ENCODE measurements at regions not wholly inside any gene's neighbourhood (a gene's known extent, or its start where the extent isn't known, plus 50 kb on each side); places are given as distances from the start of the nearest gene placed in this dataset.

DNA sequence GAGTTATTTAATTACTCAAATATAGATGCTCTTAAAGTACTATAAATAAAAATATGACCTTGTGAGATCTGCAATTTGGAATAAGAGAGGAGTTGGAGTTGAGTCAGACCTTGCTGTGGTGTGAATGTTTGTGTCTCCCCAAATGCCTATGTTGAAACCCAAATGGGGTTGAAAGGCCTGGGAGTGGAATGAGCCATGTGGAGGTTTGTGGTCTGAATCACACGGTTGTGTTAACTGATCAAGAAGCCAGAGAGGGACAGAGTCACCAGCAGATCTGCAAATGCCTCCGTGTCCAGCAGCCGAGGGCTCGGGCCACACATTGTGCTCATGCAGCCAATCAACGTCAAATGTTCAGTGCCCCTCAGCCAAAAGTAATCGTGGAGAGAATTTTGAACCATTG is 404.4 kb downstream of the ICE1 start:
- in situ Hi-C loops (cut with HindIII; ENCODE audit: low pct_ligation_motif_present, low pct_unique_long_range_greater_than_20kb, low sequenced_read_pairs) = no loop called here

DNA sequence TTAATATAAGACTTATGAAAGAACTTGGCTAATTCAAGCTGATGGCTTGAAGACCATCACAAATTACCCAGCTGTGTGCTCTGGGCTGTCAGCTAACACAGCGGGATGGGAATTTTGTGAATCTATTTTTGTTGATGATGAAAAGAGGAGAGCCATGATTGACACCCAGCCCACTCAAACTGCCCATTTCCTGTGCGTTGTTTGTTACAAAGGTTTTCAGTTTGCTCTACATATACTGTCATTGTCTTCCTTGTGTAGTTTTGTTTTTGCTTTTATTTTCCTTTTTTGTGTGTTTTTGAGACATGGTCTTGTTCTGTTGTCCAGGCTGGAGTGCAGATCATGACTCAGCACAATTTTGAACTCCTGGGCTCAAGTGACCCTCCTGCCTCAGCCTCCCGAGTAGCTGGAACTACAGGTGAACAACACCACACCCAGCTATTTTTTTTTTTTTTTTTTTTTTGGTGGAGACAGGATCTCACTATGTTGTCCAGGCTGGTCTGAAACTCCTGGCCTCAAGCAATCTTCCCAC is 400.3 kb downstream of the ICE1 start:
- in situ Hi-C loops (cut with HindIII; ENCODE audit: low pct_ligation_motif_present, low pct_unique_long_range_greater_than_20kb, low sequenced_read_pairs) = no loop called here
- no peak for DNase-seq

More for the DNA sequence above, 404.4 kb downstream of the ICE1 start:
- DNase-seq = no peak

DNA sequence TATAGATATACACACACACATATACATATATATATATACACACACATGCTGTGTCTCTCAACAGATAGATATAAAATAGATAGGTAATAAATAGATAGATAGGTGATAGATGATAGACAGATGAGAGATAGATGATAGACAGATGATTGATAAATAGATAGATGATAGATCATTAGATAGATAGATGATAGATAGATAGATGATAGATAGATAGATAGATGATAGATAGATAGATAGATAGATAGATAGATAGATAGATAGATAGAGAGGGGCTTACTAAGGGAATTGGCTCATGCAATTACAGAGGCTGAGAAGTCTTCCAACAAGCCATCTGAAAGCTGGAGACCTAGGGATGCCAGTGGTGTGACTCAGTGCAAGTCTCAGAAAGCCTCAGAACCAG is 394.5 kb downstream of the ICE1 start:
- DNase-seq = no peak
- in situ Hi-C loops (cut with HindIII; ENCODE audit: low pct_ligation_motif_present, low pct_unique_long_range_greater_than_20kb, low sequenced_read_pairs) = no loop called here

DNA sequence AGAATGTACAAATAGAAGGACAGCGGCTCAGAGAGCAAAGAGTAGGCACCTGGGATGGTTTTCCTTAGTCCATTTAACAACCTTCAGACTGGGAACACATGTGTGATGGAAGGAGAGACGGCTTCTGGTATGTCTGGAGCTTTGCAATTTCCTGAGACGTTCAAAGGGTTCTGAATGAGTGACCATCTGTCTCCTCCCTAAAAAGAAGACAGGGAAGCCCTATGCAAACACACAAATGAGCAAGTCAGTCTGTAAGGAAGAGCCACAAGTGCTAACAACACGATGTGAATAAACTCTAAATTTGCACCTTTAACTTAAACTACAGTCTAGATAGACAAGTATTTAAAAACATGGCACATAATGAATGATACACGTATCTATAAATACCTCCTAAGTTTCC is 391.0 kb downstream of the ICE1 start:
- DNase-seq = no peak
- in situ Hi-C loops (cut with HindIII; ENCODE audit: low pct_ligation_motif_present, low pct_unique_long_range_greater_than_20kb, low sequenced_read_pairs) = no loop called here

DNA sequence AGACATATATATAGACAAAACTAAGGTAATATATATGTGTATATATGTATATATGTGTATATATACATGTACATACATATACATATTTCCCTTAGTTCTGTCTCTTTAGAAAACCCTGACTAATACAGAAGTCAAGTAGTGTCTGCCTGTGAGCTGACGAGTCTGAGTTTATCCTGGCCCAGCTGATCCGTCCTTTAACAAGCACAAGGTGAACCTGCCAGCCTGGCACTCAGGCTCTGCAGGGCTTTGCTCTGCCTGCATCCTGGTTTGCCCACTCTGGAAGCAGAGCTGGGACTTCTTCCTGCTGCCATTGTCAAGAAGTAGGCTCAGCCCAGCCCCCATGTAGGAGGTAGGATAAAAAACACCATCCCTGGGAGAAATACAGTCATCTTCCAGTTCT is 388.0 kb downstream of the ICE1 start:
- in situ Hi-C loops (cut with HindIII; ENCODE audit: low pct_ligation_motif_present, low pct_unique_long_range_greater_than_20kb, low sequenced_read_pairs) = no loop called here
- DNase-seq = no peak

DNA sequence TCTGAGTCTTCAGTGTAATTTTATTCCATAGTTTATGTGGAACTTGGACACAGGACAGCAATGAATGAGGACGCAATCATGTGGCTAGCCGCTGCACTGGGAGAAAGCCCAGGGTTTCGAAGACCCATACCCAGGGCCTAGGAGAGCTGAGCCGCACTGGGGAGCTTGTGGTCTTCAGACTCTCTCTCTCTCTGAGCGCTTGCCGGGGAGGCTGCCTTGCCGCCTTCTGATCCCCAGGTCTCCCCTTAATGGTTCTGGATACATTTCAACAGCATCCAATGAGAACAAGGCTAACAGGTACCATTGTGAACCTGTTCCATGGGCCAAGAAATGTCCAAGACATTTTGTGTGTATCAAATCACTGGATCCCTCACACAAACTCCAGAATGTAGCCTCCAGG is 383.4 kb downstream of the ICE1 start:
- in situ Hi-C loops (cut with HindIII; ENCODE audit: low pct_ligation_motif_present, low pct_unique_long_range_greater_than_20kb, low sequenced_read_pairs) = no loop called here
- DNase-seq = no peak

DNA sequence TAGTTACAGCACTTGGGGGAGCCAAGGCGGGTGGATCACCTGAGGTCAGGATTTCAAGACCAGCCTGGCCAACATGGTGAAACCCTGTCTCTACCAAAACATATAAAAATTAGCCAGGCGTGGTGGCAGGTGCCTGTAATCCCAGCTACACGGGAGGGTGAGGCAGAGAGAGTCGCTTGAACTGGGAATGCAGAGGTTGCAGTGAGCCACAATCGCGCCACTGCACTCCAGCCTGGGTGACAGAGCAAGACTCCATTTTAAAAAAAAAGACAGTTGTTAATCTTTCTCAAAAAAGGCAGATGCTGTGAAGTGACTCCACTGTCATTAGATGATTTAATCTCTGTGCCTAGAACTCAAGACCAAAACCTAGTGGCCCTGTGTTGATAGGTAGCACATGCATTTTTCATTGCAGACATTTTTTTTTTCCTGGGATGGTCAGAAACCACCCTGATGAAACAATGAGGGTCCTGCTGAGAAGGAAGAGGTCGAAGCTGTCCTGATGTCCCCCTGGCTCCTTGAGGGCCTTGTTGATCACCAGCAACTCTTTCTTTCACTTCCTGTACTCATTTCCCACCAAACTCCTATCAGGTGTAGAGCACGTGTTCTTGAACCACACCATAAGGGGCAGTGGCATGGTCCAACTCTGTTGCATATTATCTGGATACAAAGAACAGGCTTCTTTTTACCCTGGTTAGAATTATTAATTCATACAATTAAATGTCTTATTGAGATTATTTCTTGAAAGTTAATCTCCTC is 382.2 kb downstream of the ICE1 start:
- no peak for DNase-seq
- in situ Hi-C loops (cut with HindIII; ENCODE audit: low pct_ligation_motif_present, low pct_unique_long_range_greater_than_20kb, low sequenced_read_pairs) = no loop called here

DNA sequence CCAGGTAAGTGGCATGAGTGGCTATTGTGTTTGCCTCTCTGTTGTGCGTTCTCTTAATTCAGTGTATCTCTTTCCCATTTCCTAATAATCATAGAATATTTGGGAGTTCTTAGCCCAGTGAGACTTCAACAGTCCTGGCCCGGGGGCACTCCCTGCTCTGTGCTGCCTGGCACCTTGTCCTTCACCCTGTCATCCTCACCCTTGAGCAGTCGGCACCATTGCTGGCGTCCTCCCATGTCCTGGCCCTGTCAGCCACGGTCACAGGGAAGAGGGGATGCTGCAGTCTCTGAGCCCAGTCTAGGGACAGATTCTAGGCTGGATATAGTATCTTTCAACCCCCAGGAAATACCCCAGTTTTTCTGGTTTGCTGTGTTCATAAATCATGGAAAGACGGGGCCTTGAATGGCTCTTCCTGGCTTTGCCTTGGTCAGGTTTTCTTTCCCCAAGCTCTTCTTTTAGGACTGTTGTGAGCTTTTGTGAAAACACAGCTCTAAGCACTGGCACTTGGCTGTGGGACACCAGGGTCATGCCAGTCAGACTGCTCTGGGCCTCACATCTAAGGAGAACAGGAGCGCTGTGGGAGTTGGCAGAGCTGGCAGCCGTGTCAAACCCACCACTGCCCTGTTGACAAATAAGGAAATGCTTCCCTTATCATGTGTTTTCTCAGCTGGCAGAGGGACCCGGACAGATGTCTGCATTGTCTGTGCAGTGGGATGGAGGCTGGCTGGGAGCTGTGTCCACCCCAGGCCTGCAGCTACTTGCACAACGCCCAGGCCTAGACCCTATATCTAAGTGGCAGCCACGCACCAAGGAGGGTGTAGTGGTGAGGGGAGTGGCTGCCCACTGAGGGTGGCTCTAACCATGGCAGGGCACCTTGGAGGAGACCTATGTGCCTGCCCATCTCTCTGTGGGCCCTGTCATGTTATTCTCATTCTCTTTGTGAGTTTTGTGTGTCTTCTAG is 378.6 kb downstream of the ICE1 start:
- in situ Hi-C loops (cut with HindIII; ENCODE audit: low pct_ligation_motif_present, low pct_unique_long_range_greater_than_20kb, low sequenced_read_pairs) = no loop called here
- no peak for DNase-seq

DNA sequence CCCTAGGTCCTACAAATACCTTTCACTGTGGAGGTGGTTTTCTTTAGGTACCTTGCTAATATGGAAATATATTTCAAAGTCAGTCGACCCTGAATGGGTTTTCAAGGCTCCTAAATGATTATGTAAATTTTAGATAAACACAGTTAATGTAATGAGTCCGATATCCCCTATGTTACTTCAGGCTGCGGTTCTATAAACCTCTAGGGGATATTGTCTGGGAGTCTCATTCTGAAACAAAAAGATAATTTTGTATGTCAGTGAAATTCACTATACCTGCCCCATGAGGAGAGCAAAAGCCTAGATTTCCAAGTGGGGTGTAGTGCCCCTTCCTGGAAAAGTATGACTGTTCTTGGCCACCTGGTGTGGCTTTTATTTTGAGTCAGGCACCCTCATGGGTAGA is 377.3 kb downstream of the ICE1 start:
- DNase-seq = no peak
- in situ Hi-C loops (cut with HindIII; ENCODE audit: low pct_ligation_motif_present, low pct_unique_long_range_greater_than_20kb, low sequenced_read_pairs) = no loop called here

DNA sequence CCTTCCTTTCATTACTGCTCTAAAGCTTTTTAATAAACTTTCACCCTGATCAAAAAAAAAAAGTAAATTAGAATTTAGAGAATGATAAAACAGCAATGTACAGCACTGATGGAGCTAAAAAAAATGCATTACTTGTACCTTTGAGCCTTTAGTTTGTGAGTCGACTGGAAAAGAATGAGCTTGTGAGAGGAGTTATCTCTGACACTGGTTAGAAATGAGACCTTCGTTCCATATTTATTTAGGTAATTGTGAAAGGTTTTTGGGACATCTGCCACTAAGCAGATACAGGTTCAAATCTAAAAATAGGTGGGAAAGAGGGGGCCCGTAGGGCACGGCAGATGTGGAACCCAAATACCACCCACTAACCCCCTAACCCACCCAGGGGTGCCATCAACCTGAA is 376.8 kb downstream of the ICE1 start:
- no peak for DNase-seq
- in situ Hi-C loops (cut with HindIII; ENCODE audit: low pct_ligation_motif_present, low pct_unique_long_range_greater_than_20kb, low sequenced_read_pairs) = no loop called here

DNA sequence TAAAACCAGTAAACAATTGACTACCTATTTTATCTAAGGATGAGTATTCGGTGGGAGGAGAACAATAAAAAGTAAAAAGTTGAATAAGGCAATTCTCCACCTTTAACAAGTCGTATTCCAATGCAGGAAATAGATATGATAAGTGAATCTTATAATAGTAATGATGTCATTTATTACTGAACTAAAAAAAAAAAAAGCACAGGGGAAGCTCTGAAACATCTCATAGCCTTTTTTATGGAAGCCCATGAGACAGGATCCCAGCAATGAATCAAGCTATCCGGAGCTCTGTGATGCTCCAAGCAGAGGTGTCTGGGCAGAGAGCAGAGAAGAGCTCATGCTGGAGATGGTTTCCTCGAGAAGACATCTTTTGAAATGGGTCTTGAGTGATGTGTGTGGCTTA is 376.0 kb downstream of the ICE1 start:
- in situ Hi-C loops (cut with HindIII; ENCODE audit: low pct_ligation_motif_present, low pct_unique_long_range_greater_than_20kb, low sequenced_read_pairs) = no loop called here
- no peak for DNase-seq

DNA sequence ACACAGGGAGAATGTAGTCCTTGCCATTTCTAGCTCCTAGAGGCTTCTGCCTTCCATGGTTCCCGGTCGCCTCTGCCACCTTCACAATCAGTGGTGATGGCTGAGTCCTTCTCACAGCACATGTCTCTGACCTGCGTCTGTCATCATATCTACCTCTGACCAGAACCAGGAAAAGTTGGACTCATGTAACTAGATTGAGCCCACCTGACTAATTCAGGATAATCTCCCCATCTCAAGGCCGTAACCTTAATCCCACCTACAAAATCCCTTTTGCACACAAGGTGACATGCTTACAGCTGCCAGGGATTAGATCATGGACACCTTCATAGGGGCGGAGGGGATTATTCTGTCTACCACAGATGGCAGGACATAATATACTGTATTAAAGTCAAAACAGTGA is 375.6 kb downstream of the ICE1 start:
- in situ Hi-C loops (cut with HindIII; ENCODE audit: low pct_ligation_motif_present, low pct_unique_long_range_greater_than_20kb, low sequenced_read_pairs) = no loop called here
- no peak for DNase-seq

DNA sequence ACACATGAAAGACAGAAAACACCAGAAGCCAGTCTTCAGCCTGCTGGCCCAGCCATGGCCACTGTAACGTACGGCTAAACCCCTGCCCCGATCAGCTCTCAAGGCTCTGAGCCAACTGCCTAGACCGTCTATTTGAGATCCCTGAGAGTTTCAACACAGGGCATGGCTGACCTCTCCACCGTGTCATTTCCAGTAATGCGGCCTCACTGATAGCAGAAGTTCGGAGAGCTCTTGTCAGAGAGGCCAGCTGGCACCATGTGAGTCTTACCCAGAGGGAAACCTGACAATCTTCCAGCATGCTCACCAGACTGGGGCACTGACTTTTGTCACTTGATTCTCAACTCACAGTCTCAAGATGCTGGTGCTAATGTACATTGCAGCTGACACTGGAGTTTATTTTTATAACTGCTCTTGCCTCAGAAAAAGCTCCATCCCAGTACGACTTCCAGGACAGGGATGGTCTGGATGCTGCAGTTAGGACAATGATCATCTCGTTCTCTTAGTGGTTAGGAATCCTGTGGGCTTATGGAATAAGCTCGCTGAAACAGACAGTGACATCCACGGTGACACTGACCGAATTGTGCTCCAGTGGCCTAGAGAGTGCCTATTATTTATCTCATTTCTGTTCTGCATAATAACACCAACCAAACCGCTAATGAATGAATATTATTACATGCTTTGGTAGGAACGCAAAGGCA is 372.7 kb downstream of the ICE1 start:
- in situ Hi-C loops (cut with HindIII; ENCODE audit: low pct_ligation_motif_present, low pct_unique_long_range_greater_than_20kb, low sequenced_read_pairs) = no loop called here
- DNase-seq = no peak

DNA sequence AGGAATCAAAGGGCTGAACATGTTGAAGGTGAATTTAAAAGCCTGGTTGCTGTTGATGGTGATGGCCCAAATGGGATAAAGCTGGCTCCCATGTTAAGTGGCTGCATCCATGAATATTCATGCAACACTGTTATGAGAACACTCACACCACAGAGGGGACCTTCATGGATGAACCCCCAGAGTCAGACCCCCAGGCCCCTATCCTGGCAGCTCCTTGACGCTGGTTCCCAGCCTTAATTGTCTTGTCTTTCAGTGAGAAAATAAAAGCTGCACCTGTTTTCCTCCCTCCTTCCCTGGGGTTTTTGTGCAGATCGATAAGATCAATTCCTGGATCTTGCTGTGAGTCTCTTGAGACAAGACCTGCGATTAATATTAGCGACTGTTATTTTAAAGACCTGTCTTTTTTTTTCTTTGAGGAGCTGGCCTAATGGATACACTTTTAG is 371.7 kb downstream of the ICE1 start:
- no peak for DNase-seq
- in situ Hi-C loops (cut with HindIII; ENCODE audit: low pct_ligation_motif_present, low pct_unique_long_range_greater_than_20kb, low sequenced_read_pairs) = no loop called here

DNA sequence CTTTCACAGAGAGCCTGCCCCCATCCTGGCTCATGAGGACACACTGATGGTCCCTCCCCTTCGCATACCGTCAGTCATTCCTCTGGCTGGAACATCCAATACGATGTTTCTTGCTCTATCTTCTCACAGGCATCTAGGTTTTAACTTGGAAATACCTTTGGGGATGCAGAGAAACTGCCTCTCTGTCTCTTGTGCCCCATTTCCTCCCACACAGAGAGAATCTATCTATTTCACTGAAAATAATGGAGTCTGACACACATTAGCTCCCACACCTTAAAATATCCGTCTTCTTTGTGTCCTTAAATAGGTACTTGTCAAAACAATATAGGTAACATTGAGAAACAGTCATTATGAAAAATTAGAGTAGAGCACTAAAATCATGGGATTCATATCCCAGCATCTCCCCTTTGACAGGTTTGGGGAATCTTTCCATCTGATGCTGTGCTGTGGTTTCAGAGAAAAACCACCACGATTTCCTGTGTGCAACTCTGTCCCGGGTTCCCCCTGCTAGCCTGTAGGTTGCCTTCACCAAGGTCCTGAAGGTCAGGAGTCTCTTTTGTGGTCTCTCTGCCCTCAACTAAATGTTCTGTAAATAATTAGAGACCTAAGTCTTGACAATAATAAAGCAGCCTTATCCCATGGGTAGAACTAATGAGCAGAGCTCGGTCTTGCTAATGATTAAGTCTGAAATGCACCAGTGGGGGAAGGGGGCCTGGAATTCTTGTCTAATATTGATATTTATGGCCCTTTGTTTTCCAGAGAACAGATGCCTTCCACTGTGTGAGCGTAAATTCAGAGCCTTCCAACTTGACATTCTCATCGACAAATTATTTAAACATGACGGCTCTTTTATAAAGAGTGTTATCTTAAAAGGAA is 371.0 kb downstream of the ICE1 start:
- in situ Hi-C loops (cut with HindIII; ENCODE audit: low pct_ligation_motif_present, low pct_unique_long_range_greater_than_20kb, low sequenced_read_pairs) = no loop called here
- no peak for DNase-seq

DNA sequence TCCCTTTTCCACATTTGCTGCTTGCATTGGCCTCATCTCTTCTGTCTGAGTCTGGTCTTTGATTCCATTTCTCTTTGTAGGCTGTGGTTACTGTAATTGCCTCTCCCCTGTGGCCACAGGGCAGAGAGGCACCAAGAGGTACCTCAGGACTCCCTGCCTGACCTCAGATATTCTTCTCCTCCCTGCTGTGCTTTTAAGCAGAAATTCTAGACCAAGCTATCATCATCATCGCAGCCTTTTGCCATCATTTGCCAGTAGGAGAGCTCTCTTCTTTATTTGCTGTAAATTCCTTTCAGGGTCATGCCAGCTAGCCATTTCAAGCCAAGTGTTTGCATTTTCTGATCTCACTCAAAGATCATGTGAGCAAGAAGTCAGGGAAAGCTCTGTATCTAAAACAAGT is 369.6 kb downstream of the ICE1 start:
- in situ Hi-C loops (cut with HindIII; ENCODE audit: low pct_ligation_motif_present, low pct_unique_long_range_greater_than_20kb, low sequenced_read_pairs) = no loop called here
- no peak for DNase-seq

DNA sequence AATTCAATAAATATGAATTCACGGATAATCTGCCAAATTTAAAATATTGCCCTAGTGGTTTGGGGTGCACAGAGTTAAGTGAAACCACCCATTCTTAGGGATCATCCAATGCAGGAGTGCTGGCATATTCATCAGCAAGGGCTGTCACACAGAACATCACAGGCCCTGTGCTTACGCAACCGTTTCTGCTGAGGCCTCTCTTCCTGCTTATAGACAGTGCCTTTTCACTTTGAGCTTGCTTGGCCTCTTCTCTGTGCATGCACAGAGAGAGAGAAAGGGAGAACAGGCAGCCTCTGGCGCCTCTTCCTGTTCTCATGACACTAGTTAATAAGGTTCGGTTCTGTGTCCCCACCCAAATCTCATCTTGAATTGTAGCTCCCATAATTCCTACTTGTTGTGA is 366.3 kb downstream of the ICE1 start:
- in situ Hi-C loops (cut with HindIII; ENCODE audit: low pct_ligation_motif_present, low pct_unique_long_range_greater_than_20kb, low sequenced_read_pairs) = no loop called here
- DNase-seq = no peak

DNA sequence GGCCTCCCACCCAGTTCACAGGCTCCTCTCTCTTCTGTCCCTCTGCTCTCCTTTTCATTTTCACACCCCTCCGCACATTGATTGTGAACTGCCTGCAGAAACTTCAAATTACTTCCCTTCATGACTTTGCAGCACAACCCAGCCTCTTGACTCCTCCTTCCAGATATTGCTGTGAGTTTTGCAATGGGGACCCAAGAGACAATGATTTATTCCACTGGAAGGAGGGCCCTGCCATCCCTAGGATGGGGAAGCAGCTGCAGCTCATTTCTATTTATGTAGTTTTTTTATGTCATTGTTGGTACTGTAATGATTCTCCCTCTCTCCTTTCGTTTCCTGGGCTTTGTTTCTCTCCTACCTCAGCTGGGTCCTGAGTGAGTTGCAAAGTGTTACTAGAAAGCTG is 364.9 kb downstream of the ICE1 start:
- DNase-seq = no peak
- in situ Hi-C loops (cut with HindIII; ENCODE audit: low pct_ligation_motif_present, low pct_unique_long_range_greater_than_20kb, low sequenced_read_pairs) = no loop called here
